ENCODE measurements at regions not wholly inside any gene's neighbourhood (a gene's known extent, or its start where the extent isn't known, plus 50 kb on each side); places are given as distances from the start of the nearest gene placed in this dataset.

DNA sequence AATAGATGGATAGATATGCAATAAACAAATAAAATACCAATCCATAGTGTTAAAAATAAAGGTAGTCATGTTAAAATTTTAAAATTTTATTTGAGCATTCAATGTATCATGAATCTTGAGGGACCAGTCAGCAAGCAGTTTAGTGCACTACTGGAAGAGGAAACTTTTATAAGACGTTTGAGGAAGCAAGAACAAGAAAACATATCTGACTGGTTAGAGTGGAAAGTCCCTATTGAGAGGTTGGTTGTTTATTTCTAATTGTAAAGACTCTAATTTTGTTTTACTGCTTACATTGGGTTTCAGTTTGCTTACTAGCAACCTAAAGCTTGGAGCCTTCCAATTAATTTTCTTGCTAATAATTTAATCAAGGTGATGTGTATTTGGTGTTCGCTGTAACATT lies 786.2 kb downstream of the RAB28 start:
- TF ChIP-seq CTCF (IDR thresholded peaks at IDR 0.05 in 2 of 3, conservative IDR thresholded peaks at IDR 0.05 in 1 of 3; ENCODE audit: borderline replicate concordance in 1 of 3, insufficient read depth in 1 of 3, low read depth in 2 of 3, low read length in 2 of 3) (no peak), POLR2AphosphoS5 (IDR thresholded peaks at IDR 0.05; ENCODE audit: low read depth, low read length) (no peak), SRF (IDR thresholded peaks at IDR 0.05; ENCODE audit: low read depth) (no peak), SP1 (IDR thresholded peaks at IDR 0.05; ENCODE audit: low read depth) (no peak), ZNF274 (IDR thresholded peaks at IDR 0.05; ENCODE audit: low read depth, low read length) (no peak), YY1 (IDR thresholded peaks at IDR 0.05; ENCODE audit: extremely low read depth, insufficient replicate concordance, low read depth, low read length) (no peak), CEBPB (IDR thresholded peaks at IDR 0.05; ENCODE audit: low read depth) (no peak), POLR2A (IDR thresholded peaks at IDR 0.05; ENCODE audit: borderline replicate concordance, extremely low read depth, insufficient read depth, insufficient read length) (no peak), FOSL1 (IDR thresholded peaks at IDR 0.05; ENCODE audit: low read depth) (no peak)
